Trophoblast cell (in vitro differentiated cells and primary cell): ENCODE measurements at regions not wholly inside any gene's neighbourhood (a gene's known extent, or its start where the extent isn't known, plus 50 kb on each side); places are given as distances from the start of the nearest gene placed in this dataset.

ENCODE experiments used
- DNase-seq, 2 donors: peaks; one replicate each; pipeline ENCODE4 v3.0.0-alpha.2; 2016
- H2AFZ ChIP-seq: 2 replicates; pipeline ENCODE4 v1.6.1; 2013; ENCODE audit warnings: low read length, moderate library complexity, mild to moderate bottlenecking; ENCODE audit not compliant: insufficient read depth, poor library complexity
- H2AK5ac ChIP-seq: 2 replicates; pipeline ENCODE4 v1.6.1; 2013; ENCODE audit warnings: mild to moderate bottlenecking, low read length
- H2BK120ac ChIP-seq: 2 replicates; pipeline ENCODE4 v1.6.1; 2013; ENCODE audit warnings: low read length, mild to moderate bottlenecking, moderate library complexity; ENCODE audit not compliant: insufficient read depth, poor library complexity
- H2BK12ac ChIP-seq: 2 replicates; pipeline ENCODE4 v1.6.1; 2013; ENCODE audit warnings: mild to moderate bottlenecking, low read length, moderate library complexity
- H2BK5ac ChIP-seq: 2 replicates; pipeline ENCODE4 v1.6.1; 2013; ENCODE audit warnings: low read length, low read depth, moderate library complexity, mild to moderate bottlenecking; ENCODE audit not compliant: poor library complexity
- H3K14ac ChIP-seq: 2 replicates; pipeline ENCODE4 v1.6.1; 2013; ENCODE audit warnings: mild to moderate bottlenecking, low read length
- H3K18ac ChIP-seq: 2 replicates; pipeline ENCODE4 v1.6.1; 2013; ENCODE audit warnings: mild to moderate bottlenecking, low read length
- H3K23ac ChIP-seq: 2 replicates; pipeline ENCODE4 v1.6.1; 2013; ENCODE audit warnings: low read length
- H3K27ac ChIP-seq: 2 replicates; pipeline ENCODE4 v1.5.1; 2013; ENCODE audit warnings: low read depth, mild to moderate bottlenecking, inconsistent platforms, low read length, moderate library complexity
- H3K27me3 ChIP-seq: 2 replicates; pipeline ENCODE4 v1.6.1; 2013; ENCODE audit warnings: inconsistent platforms, mild to moderate bottlenecking, low read length, moderate library complexity; ENCODE audit not compliant: insufficient read depth
- H3K36me3 ChIP-seq, 2 experiments: 1 replicate in 1 of 2; 2 replicates in 1 of 2; pipeline ENCODE4 v1.6.1; 2013; ENCODE audit warnings: low read length in 2 of 2, mild to moderate bottlenecking in 2 of 2, moderate library complexity in 1 of 2; ENCODE audit not compliant: insufficient read depth in 2 of 2, control insufficient read depth in 1 of 2
- H3K4ac ChIP-seq: 2 replicates; pipeline ENCODE4 v1.6.1; 2013; ENCODE audit warnings: low read depth, mild to moderate bottlenecking, low read length, moderate library complexity
- H3K4me1 ChIP-seq, 2 experiments: 1 replicate in 1 of 2; 2 replicates in 1 of 2; pipeline ENCODE4 v1.6.1; 2013; ENCODE audit warnings: low read length in 2 of 2, mild to moderate bottlenecking in 2 of 2, moderate library complexity in 1 of 2; ENCODE audit not compliant: insufficient read depth in 2 of 2, control insufficient read depth in 1 of 2
- H3K4me2 ChIP-seq: 2 replicates; pipeline ENCODE4 v1.6.1; 2013; ENCODE audit warnings: inconsistent platforms, mild to moderate bottlenecking, low read length, moderate library complexity
- H3K4me3 ChIP-seq: 2 replicates; pipeline ENCODE4 v1.5.1; 2013; ENCODE audit warnings: mild to moderate bottlenecking, low read depth, low read length, inconsistent platforms
- H3K79me1 ChIP-seq: one replicate; pipeline ENCODE4 v1.6.1; 2013; ENCODE audit warnings: low read length
- H3K79me2 ChIP-seq: 2 replicates; pipeline ENCODE4 v1.6.1; 2013; ENCODE audit warnings: low read length, mild to moderate bottlenecking; ENCODE audit not compliant: control insufficient read depth, insufficient read depth, poor library complexity
- H3K9ac ChIP-seq: 2 replicates; pipeline ENCODE4 v1.6.1; 2013; ENCODE audit warnings: mild to moderate bottlenecking, low read length
- H3K9me3 ChIP-seq: 2 replicates; pipeline ENCODE4 v1.6.1; 2013; ENCODE audit warnings: low read depth, mild to moderate bottlenecking, control low read depth, inconsistent platforms, low read length; ENCODE audit not compliant: insufficient read depth
- H4K12ac ChIP-seq: 2 replicates; pipeline ENCODE4 v1.6.1; 2013; ENCODE audit warnings: low read depth, mild to moderate bottlenecking, low read length, moderate library complexity
- H4K8ac ChIP-seq: 2 replicates; pipeline ENCODE4 v1.6.1; 2013; ENCODE audit warnings: low read depth, mild to moderate bottlenecking, low read length, moderate library complexity
- H4K91ac ChIP-seq: one replicate; pipeline ENCODE4 v1.6.1; 2013; ENCODE audit warnings: low read depth, mild to moderate bottlenecking, low read length, moderate library complexity
- WGBS: extraction: QIAGEN DNeasy Blood & Tissue Kit; methylation state at CpG from one replicate; pipeline ENCODE4 v1.1.7; 2013; ENCODE audit warnings: missing lambda C conversion rate; ENCODE audit not compliant: insufficient read length, insufficient coverage; ENCODE audit errors: extremely low coverage; 5-methylcytosine and 5-hydroxymethylcytosine counted together

- Histone ChIP-seq H3K27me3 (no peaks in the 10 kb centered on the region), H3K36me3 (no peaks in the 10 kb centered on the region), H2AK5ac (no peak overlapping the region), H3K9ac (no peak overlapping the region), H4K91ac (no peak overlapping the region), H3K18ac (no peak overlapping the region), H3K4me3 (no peak overlapping the region), H2BK5ac (no peak overlapping the region), H3K14ac (no peak overlapping the region), H2BK12ac (no peak overlapping the region), H4K8ac (no peak overlapping the region), H3K27ac (no peak overlapping the region), H3K4ac (no peak overlapping the region), H2AFZ (no peak overlapping the region), H3K9me3 (no peaks in the 10 kb centered on the region), H3K79me1 (no peaks in the 10 kb centered on the region), H3K4me1 (peaks cover 0 to 2% of the 10 kb centered on the region in 2 experiments), H2BK120ac (no peak overlapping the region), H3K79me2 (no peaks in the 10 kb centered on the region), H4K12ac (no peak overlapping the region), H3K23ac (no peak overlapping the region), H3K4me2 (no peak overlapping the region)
- no peak for DNase-seq
- WGBS, result no CpG with 5 or more reads among the region's 4 CpGs
Observed at GRCh38 chr7:25557930-25558329, 329.6 kb upstream of the NPVF start.

DNA sequence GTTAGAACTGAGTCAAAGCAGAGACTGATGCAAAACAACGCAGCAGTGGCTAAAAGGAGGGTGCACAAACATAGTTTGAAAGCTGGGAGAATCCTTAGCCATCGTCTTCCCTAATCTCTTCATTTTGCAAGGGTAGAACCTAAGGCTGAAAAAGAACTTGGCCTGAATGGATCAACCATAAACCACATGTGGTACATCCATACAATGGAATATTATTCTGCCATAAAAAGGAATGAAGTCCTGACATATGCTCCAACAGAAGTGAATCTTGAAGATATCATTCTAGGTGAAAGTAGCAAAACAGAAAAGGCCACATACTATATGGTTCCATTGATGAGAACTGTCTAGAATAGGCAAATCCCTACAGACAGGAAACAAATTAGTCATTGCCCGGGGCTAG, 330.3 kb upstream of the NPVF start:
- no peak overlapping the region for H2BK12ac ChIP-seq
- H3K36me3 ChIP-seq, result no peaks in the 10 kb centered on the region
- H3K4me3 ChIP-seq, result no peak overlapping the region
- H4K91ac ChIP-seq, result no peak overlapping the region
- H3K79me1 ChIP-seq, result no peaks in the 10 kb centered on the region
- peaks cover 0 to 2% of the 10 kb centered on the region in 2 experiments for H3K4me1 ChIP-seq
- H3K9me3 ChIP-seq, result no peaks in the 10 kb centered on the region
- no peak overlapping the region for H3K14ac ChIP-seq
- no peak overlapping the region for H3K23ac ChIP-seq
- no peak overlapping the region for H2AK5ac ChIP-seq
- H3K27ac ChIP-seq, result no peak overlapping the region
- H2BK5ac ChIP-seq, result no peak overlapping the region
- no peaks in the 10 kb centered on the region for H3K27me3 ChIP-seq
- no peak overlapping the region for H2AFZ ChIP-seq
- no peak overlapping the region for H4K12ac ChIP-seq
- no peak overlapping the region for H4K8ac ChIP-seq
- H3K79me2 ChIP-seq, result no peaks in the 10 kb centered on the region
- no peak for DNase-seq
- H3K4me2 ChIP-seq, result no peak overlapping the region
- H2BK120ac ChIP-seq, result no peak overlapping the region
- no peak overlapping the region for H3K4ac ChIP-seq
- no peak overlapping the region for H3K9ac ChIP-seq
- H3K18ac ChIP-seq, result no peak overlapping the region
- no CpG with 5 or more reads among the region's 3 CpGs for WGBS

DNA sequence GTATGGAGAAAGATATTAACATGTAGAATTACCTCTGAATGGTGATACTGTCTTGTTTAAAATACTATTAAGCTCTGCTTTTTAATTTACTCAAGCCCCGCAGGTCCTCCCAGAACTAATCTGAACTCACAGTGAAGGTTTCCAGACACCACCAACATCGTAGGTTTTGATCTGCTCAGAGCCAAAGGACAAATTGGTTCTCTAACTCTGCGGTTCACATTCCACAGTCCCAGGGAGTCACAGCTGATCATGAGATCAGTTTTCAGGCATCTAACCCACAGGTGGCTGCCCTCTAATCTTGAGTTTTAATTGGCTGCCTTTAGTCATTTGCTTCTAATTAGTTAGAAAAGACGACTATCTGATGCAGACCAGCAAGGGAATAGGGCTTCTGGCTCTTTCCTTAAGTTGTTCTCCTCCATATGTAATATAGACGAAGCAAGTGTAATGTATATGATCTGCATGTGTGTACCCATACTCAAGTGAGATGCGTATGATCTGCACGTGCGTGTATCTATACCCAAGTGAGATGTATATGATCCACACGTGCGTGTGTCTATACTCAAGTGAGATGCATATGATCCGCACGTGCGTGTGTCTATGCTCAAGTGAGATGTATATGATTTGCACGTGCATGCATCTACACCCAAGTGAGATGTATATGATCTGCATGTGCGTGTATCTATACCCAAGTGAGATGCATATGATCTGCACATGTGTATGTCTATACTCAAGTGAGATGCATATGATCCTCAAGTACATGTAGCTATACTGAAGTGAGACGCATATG, 331.5 kb upstream of the NPVF start:
- no peaks in the 10 kb centered on the region for H3K9me3 ChIP-seq
- H3K27ac ChIP-seq, result no peak overlapping the region
- no peak overlapping the region for H4K91ac ChIP-seq
- H3K4me2 ChIP-seq, result no peak overlapping the region
- H3K9ac ChIP-seq, result no peak overlapping the region
- DNase-seq, result no peak
- H4K12ac ChIP-seq, result no peak overlapping the region
- no peak overlapping the region for H3K4me3 ChIP-seq
- H2AFZ ChIP-seq, result no peak overlapping the region
- no peaks in the 10 kb centered on the region for H3K79me2 ChIP-seq
- H3K23ac ChIP-seq, result no peak overlapping the region
- H2AK5ac ChIP-seq, result no peak overlapping the region
- no peak overlapping the region for H3K4ac ChIP-seq
- H3K36me3 ChIP-seq, result no peaks in the 10 kb centered on the region
- WGBS, result no CpG with 5 or more reads among the region's 16 CpGs
- no peaks in the 10 kb centered on the region for H3K27me3 ChIP-seq
- H3K79me1 ChIP-seq, result peaks cover 1% of the 10 kb centered on the region
- no peak overlapping the region for H2BK120ac ChIP-seq
- H3K4me1 ChIP-seq, result peaks cover 0 to 2% of the 10 kb centered on the region in 2 experiments
- no peak overlapping the region for H4K8ac ChIP-seq
- H2BK5ac ChIP-seq, result no peak overlapping the region
- no peak overlapping the region for H2BK12ac ChIP-seq
- H3K14ac ChIP-seq, result no peak overlapping the region
- H3K18ac ChIP-seq, result no peak overlapping the region

- no peaks in the 10 kb centered on the region for H3K27me3 ChIP-seq
- H2AK5ac ChIP-seq, result no peak overlapping the region
- H3K23ac ChIP-seq, result no peak overlapping the region
- H3K79me1 ChIP-seq, result peaks cover 7% of the 10 kb centered on the region
- no peak overlapping the region for H3K9ac ChIP-seq
- H2BK120ac ChIP-seq, result no peak overlapping the region
- H3K4me3 ChIP-seq, result no peak overlapping the region
- WGBS, result no CpG with 5 or more reads among the region's 6 CpGs
- DNase-seq, result no peak
- no peaks in the 10 kb centered on the region for H3K9me3 ChIP-seq
- no peak overlapping the region for H4K12ac ChIP-seq
- H3K4me1 ChIP-seq, result peaks cover 0 to 2% of the 10 kb centered on the region in 2 experiments
- H3K79me2 ChIP-seq, result no peaks in the 10 kb centered on the region
- H3K27ac ChIP-seq, result no peak overlapping the region
- no peak overlapping the region for H4K91ac ChIP-seq
- no peak overlapping the region for H2BK5ac ChIP-seq
- no peak overlapping the region for H4K8ac ChIP-seq
- no peak overlapping the region for H3K4ac ChIP-seq
- no peaks in the 10 kb centered on the region for H3K36me3 ChIP-seq
- H3K14ac ChIP-seq, result no peak overlapping the region
- H3K18ac ChIP-seq, result no peak overlapping the region
- H2BK12ac ChIP-seq, result no peak overlapping the region
- H3K4me2 ChIP-seq, result no peak overlapping the region
- H2AFZ ChIP-seq, result no peak overlapping the region
Observed at GRCh38 chr7:25562673-25563182, 334.4 kb upstream of the NPVF start.
